Calu3 (cell line): ENCODE measurements at regions not wholly inside any gene's neighbourhood (a gene's known extent, or its start where the extent isn't known, plus 50 kb on each side); places are given as distances from the start of the nearest gene placed in this dataset.

Source experiments
- BruUV-seq: library from RNA; stranded (reverse); fragments of 400-500 nt; replicated peaks from 2 replicates; lab custom pipeline; 2021; lab: Mats Ljungman, UMichigan
- CTCF ChIA-PET: fragments of 300-600 bp; sonication (Branson Sonifier 250); formaldehyde crosslinking; loops from one replicate; lab custom pipeline; 2022; ENCODE audit warnings: antibody characterized with exemption; lab: Charles Lee
- DNase-seq: peaks from one replicate; pipeline ENCODE4 v3.0.0; 2022
- H3K27ac Mint-ChIP-seq: one replicate; pipeline ENCODE4 v1.8.0; 2022; ENCODE audit warnings: mixed read lengths; ENCODE audit not compliant: unreplicated experiment
- H3K27me3 Mint-ChIP-seq: one replicate; pipeline ENCODE4 v1.8.0; 2022; ENCODE audit warnings: mixed read lengths; ENCODE audit not compliant: unreplicated experiment
- H3K36me3 Mint-ChIP-seq: one replicate; pipeline ENCODE4 v1.8.0; 2022; ENCODE audit warnings: mild to moderate bottlenecking, moderate library complexity, mixed read lengths; ENCODE audit not compliant: insufficient read depth, unreplicated experiment
- H3K4me1 Mint-ChIP-seq: one replicate; pipeline ENCODE4 v1.8.0; 2022; ENCODE audit warnings: mild to moderate bottlenecking, low read depth, mixed read lengths; ENCODE audit not compliant: unreplicated experiment
- H3K4me3 Mint-ChIP-seq: one replicate; pipeline ENCODE4 v1.8.0; 2022; ENCODE audit warnings: mild to moderate bottlenecking, low read depth, moderate library complexity, mixed read lengths; ENCODE audit not compliant: unreplicated experiment
- H3K9me3 Mint-ChIP-seq: one replicate; pipeline ENCODE4 v1.8.0; 2022; ENCODE audit warnings: low read depth, mixed read lengths; ENCODE audit not compliant: unreplicated experiment
- intact Hi-C: fragments of 100-400 bp; cut with micrococcal nuclease; formaldehyde crosslinking; loops from one replicate; pipeline ENCODE4 v1.10.0; 2022; ENCODE audit not compliant: unreplicated experiment
- TF ChIP-seq, protein P1 (sequence below): fragments of 200-600 bp; IDR thresholded peaks from one replicate; pipeline ENCODE4 v1.8.0; 2022; ENCODE audit warnings: antibody characterized with exemption; ENCODE audit not compliant: unreplicated experiment

DNA sequence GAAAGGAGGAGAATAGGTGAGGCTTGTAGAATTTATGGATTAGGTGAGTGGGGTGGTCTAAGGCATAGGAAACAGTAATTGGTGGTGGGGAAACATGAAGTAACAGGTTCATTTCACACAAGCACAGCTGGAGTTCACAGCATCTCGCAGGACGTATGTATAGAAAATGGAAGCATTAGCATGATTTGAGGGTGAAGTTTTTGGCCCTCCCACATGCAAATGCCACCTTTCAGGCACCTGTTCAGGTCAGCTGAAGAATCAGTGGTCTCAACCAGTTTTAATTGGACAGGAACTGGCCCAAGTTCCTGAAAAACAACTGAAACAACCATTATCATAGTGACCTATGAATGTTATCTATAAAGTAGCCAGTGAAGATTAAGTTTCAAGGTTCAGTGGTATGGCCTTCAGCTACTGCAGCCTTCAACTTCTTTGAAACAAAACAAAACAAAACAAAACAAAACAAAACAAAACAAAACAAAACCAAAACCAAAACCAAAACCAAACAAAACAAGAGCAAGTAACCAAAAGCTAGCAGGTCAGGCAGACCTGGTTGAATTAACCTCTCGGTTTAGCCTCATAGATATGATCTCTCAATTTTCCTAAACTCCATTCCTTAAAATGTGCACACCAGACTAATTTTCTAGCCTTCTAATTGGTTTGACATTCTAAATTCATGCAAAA is 102.1 kb upstream of the SPHKAP start:
- CTCF ChIA-PET: no interaction called here
- no TSS peak for BruUV-seq
- H3K36me3 Mint-ChIP-seq: no peaks in the 10 kb centered on the region
- intact Hi-C loops: no loop called here
- no peaks in the 10 kb centered on the region for H3K9me3 Mint-ChIP-seq
- no peak overlapping the region for H3K27ac Mint-ChIP-seq
- DNase-seq: no peak
- no peaks in the 10 kb centered on the region for H3K27me3 Mint-ChIP-seq
- TF ChIP-seq, protein P1, sequence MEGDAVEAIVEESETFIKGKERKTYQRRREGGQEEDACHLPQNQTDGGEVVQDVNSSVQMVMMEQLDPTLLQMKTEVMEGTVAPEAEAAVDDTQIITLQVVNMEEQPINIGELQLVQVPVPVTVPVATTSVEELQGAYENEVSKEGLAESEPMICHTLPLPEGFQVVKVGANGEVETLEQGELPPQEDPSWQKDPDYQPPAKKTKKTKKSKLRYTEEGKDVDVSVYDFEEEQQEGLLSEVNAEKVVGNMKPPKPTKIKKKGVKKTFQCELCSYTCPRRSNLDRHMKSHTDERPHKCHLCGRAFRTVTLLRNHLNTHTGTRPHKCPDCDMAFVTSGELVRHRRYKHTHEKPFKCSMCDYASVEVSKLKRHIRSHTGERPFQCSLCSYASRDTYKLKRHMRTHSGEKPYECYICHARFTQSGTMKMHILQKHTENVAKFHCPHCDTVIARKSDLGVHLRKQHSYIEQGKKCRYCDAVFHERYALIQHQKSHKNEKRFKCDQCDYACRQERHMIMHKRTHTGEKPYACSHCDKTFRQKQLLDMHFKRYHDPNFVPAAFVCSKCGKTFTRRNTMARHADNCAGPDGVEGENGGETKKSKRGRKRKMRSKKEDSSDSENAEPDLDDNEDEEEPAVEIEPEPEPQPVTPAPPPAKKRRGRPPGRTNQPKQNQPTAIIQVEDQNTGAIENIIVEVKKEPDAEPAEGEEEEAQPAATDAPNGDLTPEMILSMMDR: no peak
- no peak overlapping the region for H3K4me3 Mint-ChIP-seq
- H3K4me1 Mint-ChIP-seq: no peaks in the 10 kb centered on the region

DNA sequence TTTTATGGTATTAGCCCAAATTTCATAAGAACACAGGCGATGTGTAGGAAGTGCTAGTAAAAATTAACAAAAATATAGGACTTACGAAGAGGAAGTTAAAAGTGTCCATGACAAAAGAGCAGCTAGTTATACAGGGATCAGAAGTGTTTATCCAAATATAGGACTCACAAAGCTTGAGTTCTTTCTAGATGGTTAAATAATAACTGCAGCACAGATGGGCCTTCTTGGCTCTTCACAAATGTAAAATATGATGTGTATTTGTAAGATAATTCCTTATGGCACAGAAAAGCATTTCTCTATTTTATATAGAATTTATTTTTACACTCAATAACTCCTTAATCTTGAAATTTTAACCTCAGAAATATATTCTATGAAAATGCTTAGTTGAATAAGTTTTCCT is 100.9 kb upstream of the SPHKAP start:
- Mint-ChIP-seq H3K9me3 (no peaks in the 10 kb centered on the region), H3K27ac (no peak overlapping the region), H3K4me3 (no peak overlapping the region), H3K36me3 (no peaks in the 10 kb centered on the region), H3K4me1 (no peaks in the 10 kb centered on the region), H3K27me3 (no peaks in the 10 kb centered on the region)
- intact Hi-C loops: no loop called here
- DNase-seq: no peak
- TF ChIP-seq, protein P1: no peak
- no TSS peak for BruUV-seq
- CTCF ChIA-PET: no interaction called here

DNA sequence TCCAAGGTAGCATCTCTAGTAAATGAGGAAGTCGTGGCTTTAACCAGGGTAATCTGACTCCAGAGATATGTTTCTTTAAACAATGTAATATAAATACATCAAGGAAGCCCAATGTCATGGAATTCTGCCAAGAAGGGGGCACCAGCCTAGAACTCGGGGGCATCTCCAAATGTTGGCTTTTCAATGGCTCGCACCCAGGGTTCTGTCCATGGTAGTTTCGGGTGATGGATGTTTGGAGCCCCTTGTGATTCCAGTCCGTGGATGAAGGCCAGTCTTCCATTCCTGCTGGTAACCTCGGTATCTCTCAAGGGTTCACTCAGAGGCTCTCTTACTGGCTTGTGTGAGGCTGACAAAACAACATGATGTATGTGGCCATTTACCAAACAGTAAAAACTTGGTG is 91.7 kb upstream of the SPHKAP start:
- H3K36me3 Mint-ChIP-seq: no peaks in the 10 kb centered on the region

DNA sequence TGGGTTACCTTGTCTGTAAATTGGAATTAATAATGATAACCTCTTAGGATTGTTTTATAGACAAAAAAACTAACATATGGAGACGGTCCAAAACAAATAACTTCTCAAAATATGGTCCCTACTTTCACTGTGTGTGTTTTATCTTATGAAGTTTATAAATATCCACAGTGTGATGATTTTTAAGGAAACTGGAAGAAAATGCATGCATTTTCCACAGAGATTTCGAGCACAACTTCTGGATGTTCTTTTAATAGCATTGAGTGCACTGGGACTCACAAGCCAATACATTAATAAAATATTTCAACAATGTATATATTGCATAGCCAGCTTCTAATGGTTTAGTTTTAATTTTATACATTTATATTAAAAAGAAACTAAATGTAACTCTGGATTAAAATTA is 87.9 kb upstream of the SPHKAP start:
- Mint-ChIP-seq H3K36me3 (no peaks in the 10 kb centered on the region), H3K9me3 (no peaks in the 10 kb centered on the region), H3K27me3 (no peaks in the 10 kb centered on the region), H3K27ac (no peak overlapping the region), H3K4me1 (no peaks in the 10 kb centered on the region), H3K4me3 (no peak overlapping the region)
- no peak for DNase-seq
- TF ChIP-seq, protein P1: no peak
- no TSS peak for BruUV-seq
- intact Hi-C loops: no loop called here
- CTCF ChIA-PET: no interaction called here

More for the DNA sequence above, 91.7 kb upstream of the SPHKAP start:
- intact Hi-C loops: no loop called here
- TF ChIP-seq, protein P1: no peak
- no peak for DNase-seq
- H3K4me1 Mint-ChIP-seq: no peaks in the 10 kb centered on the region
- H3K4me3 Mint-ChIP-seq: no peak overlapping the region
- no peak overlapping the region for H3K27ac Mint-ChIP-seq
- H3K9me3 Mint-ChIP-seq: no peaks in the 10 kb centered on the region
- no TSS peak for BruUV-seq
- CTCF ChIA-PET: no interaction called here
- no peaks in the 10 kb centered on the region for H3K27me3 Mint-ChIP-seq
